ENCODE measurements at regions not wholly inside any gene's neighbourhood (a gene's known extent, or its start where the extent isn't known, plus 50 kb on each side); places are given as distances from the start of the nearest gene placed in this dataset.

DNA sequence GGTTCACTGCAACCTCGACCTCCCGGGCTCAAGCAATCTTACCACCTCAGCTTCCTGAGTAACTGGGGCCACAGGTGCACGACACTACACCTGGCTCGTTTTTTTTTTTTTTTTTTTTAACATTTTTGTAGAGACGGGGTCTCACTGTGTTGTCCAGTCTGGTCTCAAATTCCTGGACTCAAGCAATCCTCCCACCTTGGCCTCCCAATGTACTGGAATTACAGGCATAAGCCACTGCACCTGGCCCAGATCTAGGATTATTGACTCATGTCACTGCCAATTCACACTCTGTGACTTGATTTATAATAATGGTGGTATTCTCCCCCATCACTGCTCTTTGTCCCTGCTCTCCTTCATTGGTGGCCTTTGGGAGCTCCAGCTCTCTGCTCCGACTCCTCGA lies 145.1 kb downstream of the PTPRU start:
- DNase-seq: no peak

DNA sequence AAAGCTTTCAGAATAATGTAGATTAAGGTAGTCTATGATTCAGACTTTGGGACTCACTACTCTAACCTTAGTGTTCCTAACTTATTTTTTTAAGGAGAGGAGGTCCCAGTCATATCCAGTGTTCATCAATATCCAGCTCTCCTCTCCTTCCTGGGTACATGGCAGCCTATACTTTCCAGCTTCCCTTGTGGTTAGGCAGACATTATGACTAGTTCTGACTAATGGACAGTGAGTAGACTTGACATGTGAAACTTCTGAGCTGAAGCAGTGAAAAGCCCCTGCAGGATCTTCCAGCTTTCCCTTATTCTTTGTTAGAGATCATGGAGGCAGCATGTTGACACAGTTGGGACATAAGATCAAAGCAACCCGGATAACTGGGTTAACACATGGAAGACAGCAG lies 144.2 kb downstream of the PTPRU start:
- DNase-seq: no peak

DNA sequence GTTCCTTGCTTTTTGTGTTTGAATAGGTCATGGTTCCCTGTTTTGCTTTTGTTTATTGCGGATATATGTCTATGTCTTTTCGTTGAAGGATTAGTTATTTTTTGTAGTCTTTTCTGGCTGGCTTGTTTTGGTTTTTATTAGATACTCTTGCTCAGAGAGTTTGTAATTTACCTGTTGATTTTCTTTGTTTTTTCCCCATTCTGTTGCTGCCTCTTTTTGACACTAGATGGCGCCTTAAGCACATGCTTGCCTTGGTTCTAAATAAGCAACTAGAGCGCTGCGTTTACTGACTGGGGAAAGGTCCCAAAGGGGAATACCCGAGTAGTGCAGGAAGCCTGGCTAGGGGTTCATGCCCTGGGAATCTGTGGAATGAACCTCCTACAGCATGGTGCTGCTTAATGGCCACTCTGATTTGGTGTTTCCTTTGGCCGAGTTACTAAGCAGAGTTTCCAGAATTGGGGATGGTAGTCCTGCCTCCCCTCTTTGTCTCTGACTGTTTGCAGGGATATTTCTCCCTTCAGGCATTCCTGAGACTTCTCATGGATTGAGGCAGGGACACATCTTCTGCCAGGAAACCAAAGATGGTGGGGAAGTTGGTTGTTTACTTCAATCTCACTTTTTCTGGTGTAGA lies 143.2 kb downstream of the PTPRU start:
- DNase-seq: no peak
